HG02763 (cell line): ENCODE measurements at regions not wholly inside any gene's neighbourhood (a gene's known extent, or its start where the extent isn't known, plus 50 kb on each side); places are given as distances from the start of the nearest gene placed in this dataset.
"Not testable (repeated sequence)": the region's sequence is repeated elsewhere in the genome, so short reads cannot be mapped to it uniquely, and the experiment has no call there.

Source experiments
- ATAC-seq: cut with Tn5 transposase; IDR thresholded peaks from one replicate; pipeline ENCODE4 v1.9.1; 2021; ENCODE audit warnings: mild to moderate bottlenecking, moderate library complexity; ENCODE audit not compliant: unreplicated experiment

DNA sequence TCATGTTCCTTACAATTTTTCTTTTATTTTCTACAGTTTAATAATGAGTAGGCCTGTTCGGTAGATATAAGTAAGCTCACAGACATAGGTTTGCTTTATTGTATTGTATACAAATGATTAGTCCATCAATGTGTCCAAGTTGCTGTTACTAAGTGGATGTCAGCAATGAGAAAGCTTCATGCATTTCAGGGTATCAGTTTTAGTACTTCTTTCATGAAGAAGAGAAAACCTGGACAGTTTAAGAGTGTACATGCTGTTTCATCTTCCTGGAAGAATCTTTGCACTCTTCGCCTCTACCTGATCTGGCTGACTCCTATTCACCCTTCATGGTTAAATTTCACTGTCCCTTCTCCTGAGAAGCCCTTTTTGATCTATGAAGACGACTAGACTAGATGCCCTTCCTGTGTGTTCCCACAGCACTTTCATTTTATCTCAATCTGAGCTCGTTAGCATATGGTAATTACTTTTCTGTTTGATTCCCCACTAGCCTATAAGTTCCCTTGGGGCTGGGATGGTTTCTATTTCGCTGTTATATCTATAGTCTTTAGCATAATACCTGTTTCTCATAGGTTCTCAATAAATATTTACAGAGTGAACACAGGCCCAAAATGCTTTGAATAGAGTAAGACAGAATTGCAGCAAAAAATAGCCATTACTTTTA is 70.7 kb downstream of the CETN3 start:
- peak; percentile 83 for ATAC-seq

DNA sequence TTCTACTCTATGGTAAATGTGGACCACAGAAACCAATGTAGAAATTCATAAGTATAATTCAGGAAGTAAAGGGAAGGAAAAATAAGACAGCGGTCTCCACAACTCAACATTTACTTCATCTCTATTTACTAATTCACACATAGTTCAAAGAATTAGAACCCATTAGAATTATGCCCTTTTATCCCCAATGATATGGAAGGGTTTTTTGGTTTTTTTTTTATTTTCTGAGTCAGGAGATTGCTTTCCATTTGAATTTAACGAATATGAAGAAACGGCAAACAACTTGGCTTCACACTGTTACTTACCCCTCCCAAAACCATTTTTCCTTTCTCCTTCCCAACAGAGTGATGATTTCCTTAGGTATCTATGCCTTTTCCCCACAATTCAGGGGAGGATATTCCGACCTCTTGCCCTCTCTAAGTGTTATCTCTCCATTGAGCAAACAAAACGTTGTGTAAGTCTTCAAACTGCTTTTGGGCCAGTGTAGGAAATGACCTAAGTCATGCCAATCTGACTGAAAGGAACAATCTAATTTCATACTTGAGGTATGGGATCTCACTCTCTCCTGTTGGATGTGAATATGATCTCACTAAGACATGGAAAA is 72.0 kb downstream of the CETN3 start:
- no peak for ATAC-seq

DNA sequence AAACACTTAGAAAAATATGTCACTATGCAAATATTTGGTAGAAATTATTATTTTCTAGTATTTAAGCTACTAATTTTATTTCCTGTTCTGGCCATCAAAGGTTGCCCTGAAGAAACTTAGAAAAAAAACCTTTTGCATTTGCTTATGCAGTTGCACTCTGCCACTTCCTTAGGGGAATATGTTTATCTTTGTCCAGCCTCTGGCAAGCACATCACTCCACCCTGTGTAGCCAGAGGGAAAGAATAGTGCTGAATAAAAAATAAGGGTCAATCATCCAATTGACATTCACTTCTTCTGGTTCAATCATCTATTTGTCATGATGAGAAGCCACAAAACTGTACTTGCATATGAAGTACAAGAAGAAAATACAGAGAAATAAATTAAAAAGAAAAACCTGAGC is 72.8 kb downstream of the CETN3 start:
- ATAC-seq: no peak

DNA sequence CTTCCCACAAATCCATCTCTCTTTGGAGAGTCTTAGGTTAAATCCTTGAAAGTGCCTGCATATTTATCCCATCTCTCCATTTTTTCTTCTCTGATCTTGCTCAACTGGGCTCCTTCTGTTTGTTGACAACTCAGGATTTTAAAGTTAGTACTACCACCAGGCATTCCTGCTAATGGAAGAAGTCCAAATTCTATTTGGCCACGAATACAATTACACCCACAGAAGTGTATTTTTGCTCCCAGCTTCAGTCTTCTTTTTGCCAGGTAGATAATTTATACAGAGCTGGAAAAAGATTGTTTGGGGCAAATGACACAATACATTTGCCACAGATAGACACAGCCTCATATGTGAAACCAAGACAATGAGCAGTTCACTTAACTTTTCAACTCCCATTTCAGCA is 74.8 kb downstream of the CETN3 start:
- no peak for ATAC-seq

DNA sequence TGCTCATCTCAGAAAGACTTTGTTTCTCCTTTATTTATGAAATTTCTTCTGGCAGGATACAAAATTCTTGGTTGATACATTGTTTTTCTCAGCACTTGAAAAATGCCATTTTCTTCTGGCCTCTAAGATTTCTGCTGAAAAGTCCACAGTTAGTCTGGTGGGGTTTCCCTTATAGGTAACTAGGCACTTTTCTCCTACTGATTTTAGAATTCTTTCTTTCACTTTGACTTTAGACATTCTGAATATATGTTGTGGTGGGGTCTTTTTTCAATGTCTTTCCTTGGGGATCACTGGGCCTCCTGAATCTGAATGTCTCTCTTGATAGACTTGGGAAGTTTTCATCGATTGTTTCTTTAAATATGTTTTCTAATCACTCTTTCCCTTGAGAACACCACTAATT is 79.6 kb downstream of the CETN3 start:
- ATAC-seq: no peak

DNA sequence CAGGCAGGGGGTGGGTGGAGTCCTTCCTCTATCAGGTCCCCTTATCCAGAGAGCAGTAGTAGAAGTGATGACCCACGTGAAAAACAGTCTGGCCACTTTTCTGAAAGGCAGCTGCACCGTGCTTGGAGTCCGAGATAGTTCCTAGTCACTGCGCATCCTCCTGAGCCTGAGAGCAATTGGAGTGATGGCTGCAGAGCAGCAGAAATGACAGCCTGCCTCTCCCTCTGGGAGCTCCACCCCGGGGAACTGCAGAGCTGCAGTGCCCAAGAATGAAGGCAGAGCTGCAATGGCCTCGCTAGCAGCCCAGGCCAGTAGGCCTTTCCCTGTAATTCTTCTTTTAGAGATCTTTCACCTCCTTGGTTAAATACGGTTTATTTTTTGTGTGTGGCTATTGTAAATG is 82.6 kb downstream of the CETN3 start:
- no peak for ATAC-seq

DNA sequence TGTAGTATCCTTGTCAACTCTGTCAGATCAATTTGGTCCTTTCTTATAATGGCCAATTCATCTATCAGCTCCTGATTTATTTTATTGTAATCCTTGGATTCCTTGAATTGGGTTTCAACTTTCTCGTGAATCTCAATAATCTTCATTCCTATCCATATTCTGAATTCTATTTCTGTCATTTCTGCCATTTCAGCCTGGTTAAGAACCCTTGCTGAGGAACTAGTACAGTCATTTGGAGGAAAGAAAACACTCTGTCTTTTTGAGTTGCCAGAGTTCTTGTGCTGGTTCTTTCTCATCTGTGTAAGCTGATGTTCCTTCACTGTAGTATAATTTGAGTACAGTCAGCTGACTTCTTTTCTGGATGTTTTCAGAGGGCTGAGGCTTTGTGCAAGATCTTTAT is 84.5 kb downstream of the CETN3 start:
- ATAC-seq: no peak

DNA sequence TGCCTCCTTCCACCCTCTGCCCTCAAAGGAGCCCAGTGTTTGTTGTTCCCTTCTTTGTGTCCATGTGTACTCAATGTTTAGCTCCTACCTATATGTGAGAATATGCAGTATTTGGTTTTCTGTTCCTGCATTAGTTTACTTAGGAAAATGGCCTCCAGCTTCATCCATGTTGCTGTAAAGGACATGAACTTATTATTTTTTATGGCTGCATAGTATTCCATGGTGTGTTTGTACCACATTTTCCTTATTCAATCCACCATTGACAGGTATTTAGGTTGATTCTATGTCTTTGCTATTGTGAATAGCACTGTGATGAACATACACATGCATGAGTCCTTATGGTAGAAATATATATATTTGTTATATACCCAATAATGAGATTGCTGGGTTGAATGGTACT is 89.2 kb downstream of the CETN3 start:
- ATAC-seq: not testable (repeated sequence)

DNA sequence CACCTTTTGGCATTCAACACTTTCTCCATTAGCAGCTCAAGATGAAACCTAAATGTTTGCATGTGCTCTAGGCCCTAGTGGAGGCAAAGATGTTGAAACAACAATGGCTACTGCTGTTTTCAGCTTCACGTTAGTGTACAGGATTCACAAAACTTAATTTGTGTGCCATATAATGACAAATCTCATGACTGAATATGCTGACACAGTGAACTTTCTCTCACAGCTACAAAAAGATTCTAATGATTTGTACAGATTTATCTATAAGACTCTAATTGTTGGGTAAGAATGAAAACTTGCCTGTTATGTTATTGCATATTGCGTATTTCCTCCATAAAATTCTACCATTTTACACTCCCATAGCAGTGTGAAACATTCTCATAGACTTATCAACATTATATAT is 97.5 kb downstream of the CETN3 start:
- ATAC-seq: no peak

DNA sequence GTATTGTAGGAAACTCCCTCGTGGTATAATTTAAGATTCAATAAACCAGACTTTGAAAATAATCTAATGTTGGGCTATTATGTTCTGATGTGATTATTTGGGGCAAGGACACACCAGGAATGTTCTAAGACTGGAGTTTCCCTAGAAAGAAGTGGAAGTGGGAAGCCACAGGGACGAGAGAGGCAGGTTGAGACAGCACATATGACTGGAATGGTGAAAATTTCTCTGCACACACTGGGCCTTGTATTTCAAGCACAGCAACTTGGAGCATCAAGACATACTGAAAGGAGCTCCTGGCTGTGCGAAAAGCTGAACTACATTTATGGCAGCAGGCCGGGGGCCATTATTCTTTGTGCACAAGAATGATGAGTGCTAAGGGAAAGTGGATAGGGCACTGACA is 98.2 kb downstream of the CETN3 start:
- no peak for ATAC-seq

DNA sequence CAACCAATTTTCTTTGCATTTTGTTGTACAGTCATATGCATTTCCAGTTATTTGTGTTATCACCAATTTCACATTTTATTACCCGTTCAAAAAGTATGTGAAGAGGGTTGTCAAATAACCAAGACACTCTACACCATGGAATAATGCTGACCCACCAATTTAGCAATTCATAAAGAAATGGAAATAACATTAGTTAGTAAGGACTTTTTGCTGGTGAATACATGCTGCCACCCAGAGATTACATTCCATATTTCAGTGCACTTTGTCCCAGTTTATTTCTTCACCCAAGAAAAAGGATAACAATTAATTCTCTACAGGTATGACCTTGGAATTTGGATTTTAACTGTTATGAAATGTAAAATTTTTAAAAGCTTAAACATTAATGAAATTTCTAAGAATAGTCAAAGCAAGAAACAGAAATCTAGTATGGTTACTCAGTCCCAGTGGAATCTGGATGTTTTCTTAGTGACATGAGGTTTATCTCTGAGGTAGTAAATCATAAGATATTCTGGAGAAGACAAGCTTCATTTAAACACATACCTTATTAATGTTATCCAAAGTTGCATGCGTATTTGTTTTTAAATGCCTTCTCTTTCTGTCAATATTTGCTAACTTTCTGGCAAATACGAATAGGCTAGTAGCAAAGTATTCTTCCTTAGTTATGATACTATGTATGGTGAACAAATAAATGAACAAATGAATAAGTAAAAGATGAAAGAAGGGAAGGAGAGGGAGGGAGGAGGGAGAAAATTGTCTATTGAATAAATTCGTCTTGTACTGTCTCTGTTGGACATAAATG is 100.6 kb downstream of the CETN3 start:
- ATAC-seq: no peak

DNA sequence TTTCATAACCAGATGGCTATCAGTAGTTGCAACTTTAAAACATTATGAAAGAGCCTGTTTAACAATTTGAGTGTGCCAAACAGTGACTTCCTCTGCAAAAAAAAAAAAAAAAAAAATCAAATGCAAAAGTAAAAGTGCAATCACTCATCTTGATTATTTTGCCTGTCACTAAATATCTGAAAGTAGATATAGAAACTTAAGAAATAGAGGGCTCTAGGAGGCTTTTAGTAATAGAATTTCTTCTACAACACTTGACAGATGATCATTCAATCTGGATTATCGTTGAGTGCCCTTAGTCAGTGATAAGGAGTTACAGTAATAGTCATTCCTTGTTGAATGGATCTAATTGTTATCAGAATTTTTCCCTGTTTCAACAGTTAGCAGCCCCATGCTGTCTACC is 101.8 kb downstream of the CETN3 start:
- no peak for ATAC-seq

DNA sequence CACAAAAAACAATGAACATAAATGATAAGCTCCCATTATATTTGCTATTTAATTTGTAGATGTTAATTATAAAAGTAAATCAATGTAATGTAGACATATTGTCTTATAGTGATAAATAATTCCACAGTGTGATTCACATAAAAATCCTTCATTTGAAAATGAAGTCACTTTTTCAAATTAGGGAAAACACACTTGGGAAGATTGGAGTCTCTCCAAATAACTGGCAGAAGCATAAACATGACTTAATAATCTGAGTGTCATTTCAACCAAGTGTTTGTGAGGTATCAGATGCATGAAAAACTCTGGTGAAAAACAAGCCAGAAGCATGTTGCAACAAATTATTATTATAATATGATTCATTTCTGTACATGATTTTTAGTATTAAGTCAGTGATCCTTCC is 102.2 kb downstream of the CETN3 start:
- ATAC-seq: no peak

DNA sequence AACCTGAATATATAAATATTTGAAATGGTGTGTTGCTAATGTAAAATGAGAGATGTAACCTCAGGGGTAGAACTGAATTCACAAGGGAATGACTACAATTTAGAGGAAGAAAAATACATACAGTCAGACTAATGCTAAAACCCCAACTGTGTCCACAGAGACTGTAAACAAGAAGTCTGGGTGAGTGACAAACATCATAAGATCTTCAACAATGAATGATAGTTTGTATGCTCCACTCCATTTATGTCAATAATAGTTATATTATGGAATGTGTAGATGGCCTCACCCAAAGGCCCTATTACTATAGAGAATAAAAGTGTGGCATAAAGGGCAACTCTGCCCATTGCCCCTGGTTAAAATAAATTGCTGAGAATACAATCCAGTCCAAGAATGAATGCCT is 102.9 kb downstream of the CETN3 start:
- ATAC-seq: no peak

DNA sequence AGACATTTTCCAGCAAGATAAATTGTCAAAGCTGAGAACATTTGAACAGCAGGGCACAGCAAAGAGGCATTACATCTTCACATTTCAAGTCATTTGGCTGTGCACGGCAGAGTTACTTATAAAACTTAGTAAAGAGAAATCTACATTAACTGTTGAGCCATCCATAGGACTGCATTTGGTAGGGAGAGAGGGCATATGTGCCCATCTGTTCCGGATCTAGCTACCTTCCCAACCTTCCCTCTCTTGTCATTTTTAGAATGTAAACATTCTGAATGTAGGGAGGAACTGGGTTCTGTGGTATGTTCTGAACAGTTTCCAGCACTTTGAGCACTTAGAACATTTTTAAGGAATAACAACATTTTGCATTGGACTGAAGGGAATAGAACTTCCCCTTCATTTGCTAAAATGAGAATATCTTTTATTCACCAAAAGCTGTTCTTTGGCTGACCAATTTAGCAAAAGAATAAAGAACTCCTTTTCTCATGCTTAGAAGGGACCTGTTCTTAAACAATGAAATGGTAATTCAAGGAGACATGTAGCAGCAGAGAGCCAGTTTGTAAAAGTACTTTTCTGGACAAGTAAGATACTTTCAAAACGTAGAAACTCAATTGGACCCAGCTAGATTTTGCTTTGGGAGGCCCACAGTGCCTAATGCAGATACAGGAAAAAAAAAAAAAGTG is 104.4 kb downstream of the CETN3 start:
- ATAC-seq: no peak

DNA sequence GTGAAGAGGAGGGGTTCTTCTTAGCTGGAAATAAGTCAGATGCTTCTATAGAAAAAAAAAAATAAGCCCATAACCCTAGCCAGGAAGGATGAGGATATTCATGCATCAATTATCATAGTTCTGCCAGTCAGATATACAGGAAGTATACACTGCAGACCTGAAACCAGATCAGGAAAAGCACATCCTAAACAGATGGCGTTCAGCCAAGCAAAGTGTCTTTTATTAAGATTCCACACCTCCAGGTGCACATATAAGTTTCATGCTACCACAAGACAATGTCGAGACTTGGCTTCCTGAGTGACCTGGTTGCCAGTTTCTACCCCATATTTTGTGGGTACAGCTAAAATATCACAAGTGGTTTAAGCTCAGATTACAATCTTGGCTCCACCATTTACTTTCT is 108.3 kb downstream of the CETN3 start:
- ATAC-seq: no peak

DNA sequence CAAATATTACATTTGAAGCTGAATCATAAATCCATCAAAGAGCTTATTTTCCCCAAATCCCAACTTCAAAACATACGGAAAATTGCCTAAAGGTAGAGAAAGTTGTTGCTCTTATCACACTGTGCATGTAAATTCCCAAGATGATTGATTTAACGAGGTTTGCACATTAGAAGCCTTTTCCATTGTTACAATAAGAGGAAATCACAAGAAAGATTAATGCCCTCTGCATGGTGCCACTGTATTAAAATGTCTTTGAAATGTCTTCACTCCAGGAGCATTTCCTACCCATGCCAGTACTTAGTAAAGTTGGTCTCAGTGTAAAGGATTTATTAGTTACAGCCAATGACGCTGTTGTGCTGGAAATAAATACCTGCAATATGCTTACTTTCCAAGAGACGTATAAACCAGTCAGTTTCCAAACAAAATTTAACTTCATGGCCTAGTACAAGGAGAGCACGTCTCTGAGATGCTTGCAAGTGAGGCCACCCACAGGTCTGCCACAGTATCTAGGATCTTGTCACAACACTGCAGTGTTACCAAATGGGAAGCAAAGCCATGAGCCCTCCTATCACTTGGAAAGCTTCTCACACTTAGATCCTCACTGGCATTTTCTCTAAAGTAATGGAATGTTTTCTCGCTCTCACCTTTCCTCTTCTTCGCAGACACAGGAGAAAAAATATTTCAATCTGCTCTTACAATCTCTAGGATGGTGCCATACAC is 112.4 kb downstream of the CETN3 start:
- ATAC-seq: no peak

DNA sequence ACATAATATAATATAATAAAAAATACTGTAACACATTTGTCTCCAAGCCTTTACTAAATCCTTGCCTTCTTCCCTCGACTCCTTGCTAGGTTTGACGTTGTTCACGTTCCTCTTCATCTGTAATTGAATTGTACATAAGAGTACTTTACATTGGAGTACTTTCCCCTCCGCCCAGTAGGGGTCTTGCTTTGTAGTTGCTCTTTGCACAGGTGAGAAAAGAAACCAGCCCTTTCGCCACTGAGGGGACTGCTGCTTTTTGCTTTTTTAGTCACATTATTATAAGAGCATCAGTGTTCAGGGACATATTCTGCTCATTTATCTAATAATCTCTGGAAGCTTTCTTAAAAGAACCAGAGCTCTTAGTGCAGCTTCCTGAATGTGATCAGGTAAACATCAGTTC is 115.0 kb downstream of the CETN3 start:
- no peak for ATAC-seq

DNA sequence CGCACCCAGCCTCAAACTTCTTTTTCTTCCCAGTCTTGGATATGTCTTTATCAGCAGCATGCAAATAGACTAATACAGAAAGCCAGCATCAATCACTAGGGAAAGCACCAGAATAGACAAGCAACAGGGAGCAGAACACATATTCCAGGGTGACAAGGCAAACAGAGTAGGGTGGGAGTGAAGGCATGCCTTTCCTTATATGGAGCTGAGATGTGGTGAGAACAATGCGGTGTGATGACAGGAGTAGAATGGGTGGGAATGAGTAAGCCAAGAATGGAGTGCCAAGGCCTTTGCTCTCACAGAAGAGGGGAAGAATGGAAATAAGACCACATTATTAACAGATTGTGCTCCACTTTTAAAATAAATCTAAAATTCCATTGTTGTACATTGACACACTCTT is 115.6 kb downstream of the CETN3 start:
- ATAC-seq: no peak

DNA sequence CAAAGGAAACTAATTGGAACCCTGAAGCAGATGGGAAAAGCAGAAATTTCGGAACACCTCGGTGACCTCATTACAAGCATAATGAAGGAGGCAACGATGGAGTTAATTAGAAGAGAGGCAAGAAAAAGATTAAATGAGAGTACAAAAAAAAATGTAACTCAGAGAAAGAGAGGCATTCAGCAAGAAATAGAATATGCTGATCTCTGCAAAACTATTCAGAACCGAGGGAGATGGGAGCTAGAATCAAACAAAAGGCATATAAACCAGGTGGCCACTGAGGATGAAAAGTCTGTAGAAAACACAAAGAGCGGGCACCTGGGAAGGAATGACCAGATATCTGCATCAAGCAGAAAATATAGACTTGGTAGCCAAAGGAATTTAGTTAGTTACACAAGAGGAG is 118.9 kb downstream of the CETN3 start:
- ATAC-seq: no peak

DNA sequence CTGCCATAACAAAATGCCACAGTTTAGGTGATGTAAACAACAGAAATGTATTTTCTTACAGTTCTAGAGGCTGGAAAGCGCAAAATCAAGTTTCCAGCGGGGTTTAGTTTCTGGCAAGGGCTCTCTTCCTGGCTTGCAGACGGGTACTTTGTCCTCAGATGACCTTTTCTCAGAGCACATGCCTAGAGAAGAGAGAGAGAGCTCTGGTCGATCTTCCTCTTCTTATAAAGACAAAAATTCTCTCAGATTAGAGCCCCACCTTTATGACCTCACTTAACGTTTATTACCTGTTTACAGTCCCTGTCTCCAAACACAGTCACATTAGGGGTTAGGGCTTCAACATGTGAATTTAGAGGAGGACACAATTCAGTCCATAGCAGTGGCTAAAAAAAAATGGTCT is 119.7 kb downstream of the CETN3 start:
- ATAC-seq: no peak
